Neural crest cell (in vitro differentiated cells): ENCODE measurements at regions not wholly inside any gene's neighbourhood (a gene's known extent, or its start where the extent isn't known, plus 50 kb on each side); places are given as distances from the start of the nearest gene placed in this dataset.

Experiments used
- DNase-seq: peaks from one replicate; pipeline ENCODE4 v3.0.0; 2021; ENCODE audit warnings: low read depth, mixed read lengths, low spot score
- H3K27ac Mint-ChIP-seq: one replicate; pipeline ENCODE4 v1.8.0; 2021; ENCODE audit warnings: mild to moderate bottlenecking, mixed read lengths; ENCODE audit not compliant: unreplicated experiment
- H3K27me3 Mint-ChIP-seq: 2 replicates; pipeline ENCODE4 v1.8.0; 2021; ENCODE audit warnings: low read depth, mild to moderate bottlenecking, mixed read lengths
- H3K36me3 Mint-ChIP-seq: 2 replicates; pipeline ENCODE4 v1.8.0; 2021; ENCODE audit warnings: low read depth, mild to moderate bottlenecking, mixed read lengths
- H3K4me1 Mint-ChIP-seq: 2 replicates; pipeline ENCODE4 v1.8.0; 2021; ENCODE audit warnings: mixed read lengths
- H3K4me3 Mint-ChIP-seq: one replicate; pipeline ENCODE4 v1.8.0; 2021; ENCODE audit warnings: mild to moderate bottlenecking, mixed read lengths
- H3K9me3 Mint-ChIP-seq: 2 replicates; pipeline ENCODE4 v1.8.0; 2021; ENCODE audit warnings: mixed read lengths
- TF ChIP-seq, protein P1 (sequence below): fragments of 200-600 bp; sonication (generic); conservative IDR thresholded peaks from 2 replicates; pipeline ENCODE4 v1.5.0; 2021; ENCODE audit warnings: antibody characterized with exemption, mild to moderate bottlenecking

GRCh38 chr9:15047028-15047551 is 136.9 kb upstream of the FREM1 start:
- TF ChIP-seq, protein P1, sequence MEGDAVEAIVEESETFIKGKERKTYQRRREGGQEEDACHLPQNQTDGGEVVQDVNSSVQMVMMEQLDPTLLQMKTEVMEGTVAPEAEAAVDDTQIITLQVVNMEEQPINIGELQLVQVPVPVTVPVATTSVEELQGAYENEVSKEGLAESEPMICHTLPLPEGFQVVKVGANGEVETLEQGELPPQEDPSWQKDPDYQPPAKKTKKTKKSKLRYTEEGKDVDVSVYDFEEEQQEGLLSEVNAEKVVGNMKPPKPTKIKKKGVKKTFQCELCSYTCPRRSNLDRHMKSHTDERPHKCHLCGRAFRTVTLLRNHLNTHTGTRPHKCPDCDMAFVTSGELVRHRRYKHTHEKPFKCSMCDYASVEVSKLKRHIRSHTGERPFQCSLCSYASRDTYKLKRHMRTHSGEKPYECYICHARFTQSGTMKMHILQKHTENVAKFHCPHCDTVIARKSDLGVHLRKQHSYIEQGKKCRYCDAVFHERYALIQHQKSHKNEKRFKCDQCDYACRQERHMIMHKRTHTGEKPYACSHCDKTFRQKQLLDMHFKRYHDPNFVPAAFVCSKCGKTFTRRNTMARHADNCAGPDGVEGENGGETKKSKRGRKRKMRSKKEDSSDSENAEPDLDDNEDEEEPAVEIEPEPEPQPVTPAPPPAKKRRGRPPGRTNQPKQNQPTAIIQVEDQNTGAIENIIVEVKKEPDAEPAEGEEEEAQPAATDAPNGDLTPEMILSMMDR, result no peak
- no peaks in the 10 kb centered on the region for H3K4me1 Mint-ChIP-seq
- DNase-seq, result no peak
- H3K36me3 Mint-ChIP-seq, result peaks cover 3% of the 10 kb centered on the region
- no peaks in the 10 kb centered on the region for H3K27me3 Mint-ChIP-seq
- no peak overlapping the region for H3K4me3 Mint-ChIP-seq
- H3K27ac Mint-ChIP-seq, result no peak overlapping the region
- H3K9me3 Mint-ChIP-seq, result peaks cover 2% of the 10 kb centered on the region

GRCh38 chr9:15033316-15033715 is 123.1 kb upstream of the FREM1 start:
- no peak for DNase-seq
- H3K27me3 Mint-ChIP-seq, result no peaks in the 10 kb centered on the region
- H3K36me3 Mint-ChIP-seq, result peaks cover 5% of the 10 kb centered on the region
- H3K9me3 Mint-ChIP-seq, result peaks cover 10% of the 10 kb centered on the region
- no peak overlapping the region for H3K4me3 Mint-ChIP-seq
- TF ChIP-seq, protein P1, result no peak
- peak overlapping the region; percentile 14 for H3K27ac Mint-ChIP-seq
- no peaks in the 10 kb centered on the region for H3K4me1 Mint-ChIP-seq

DNA sequence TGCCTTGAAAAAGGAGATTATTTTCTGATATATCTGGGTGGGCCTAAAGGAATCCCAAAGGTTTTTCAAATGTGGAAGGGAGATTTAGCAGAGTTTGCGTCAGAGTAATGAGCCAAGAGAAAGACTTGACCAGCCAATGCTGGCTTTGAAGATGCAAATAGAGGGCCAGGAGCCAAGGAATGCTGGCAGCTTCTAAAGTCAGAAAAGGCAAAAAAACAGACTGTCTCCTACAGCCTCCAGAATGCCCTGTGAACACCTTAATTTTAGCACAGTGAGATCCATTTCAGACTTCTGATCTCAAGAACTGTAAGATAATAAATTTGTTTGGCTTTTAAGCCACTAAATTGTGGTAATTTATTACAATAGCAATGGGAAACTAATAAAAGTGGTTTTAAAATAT is 122.6 kb upstream of the FREM1 start:
- Mint-ChIP-seq H3K36me3 (peaks cover 10% of the 10 kb centered on the region), H3K9me3 (peaks cover 15% of the 10 kb centered on the region), H3K27me3 (no peaks in the 10 kb centered on the region), H3K4me1 (no peaks in the 10 kb centered on the region), H3K27ac (no peak overlapping the region), H3K4me3 (no peak overlapping the region)
- no peak for DNase-seq
- TF ChIP-seq, protein P1, result no peak

DNA sequence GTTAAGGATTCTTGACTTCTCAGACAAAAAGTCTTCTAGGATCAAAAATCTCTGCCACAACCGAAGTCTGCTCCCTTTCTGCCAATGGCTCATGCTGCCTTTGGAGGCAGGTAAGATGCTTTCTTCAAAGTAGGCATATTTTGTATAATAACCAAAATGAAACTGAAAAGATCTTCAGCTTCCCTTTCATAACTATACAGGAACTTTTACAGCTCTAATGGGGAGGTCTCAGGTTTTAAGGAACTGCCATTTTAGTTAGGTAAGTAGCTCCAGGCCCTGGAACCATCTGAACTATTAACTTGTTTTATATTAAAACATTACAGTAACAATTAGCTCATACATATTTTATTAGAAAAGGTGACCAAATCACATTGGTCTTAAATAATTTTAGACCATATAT is 110.9 kb upstream of the FREM1 start:
- Mint-ChIP-seq H3K36me3 (no peaks in the 10 kb centered on the region), H3K4me1 (no peaks in the 10 kb centered on the region), H3K27ac (no peak overlapping the region), H3K9me3 (peaks cover 4% of the 10 kb centered on the region), H3K27me3 (no peaks in the 10 kb centered on the region), H3K4me3 (no peak overlapping the region)
- TF ChIP-seq, protein P1, result no peak
- no peak for DNase-seq

GRCh38 chr9:15018096-15018637 is 107.9 kb upstream of the FREM1 start:
- no peak for DNase-seq
- Mint-ChIP-seq H3K36me3 (no peaks in the 10 kb centered on the region), H3K4me3 (no peak overlapping the region), H3K9me3 (no peaks in the 10 kb centered on the region), H3K4me1 (no peaks in the 10 kb centered on the region), H3K27me3 (no peaks in the 10 kb centered on the region), H3K27ac (no peak overlapping the region)
- TF ChIP-seq, protein P1, result no peak
